Prostate gland (tissue), 2 donors: ENCODE measurements at regions not wholly inside any gene's neighbourhood (a gene's known extent, or its start where the extent isn't known, plus 50 kb on each side); places are given as distances from the start of the nearest gene placed in this dataset.

Source experiments
- CTCF ChIP-seq, 4 experiments: fragments of 200-600 bp in 2 of 4; fragments of 450-650 bp in 2 of 4; sonication (generic) in 2 of 4; IDR thresholded peaks; 1 replicate in 3 of 4; 2 replicates in 1 of 4; pipeline ENCODE4 v1.5.1; 2016 to 2019; ENCODE audit warnings: antibody characterized with exemption in 4 of 4, mild to moderate bottlenecking in 2 of 4, moderate library complexity in 2 of 4
- POLR2A ChIP-seq: fragments of 450-650 bp; IDR thresholded peaks from one replicate; pipeline ENCODE4 v1.6.1; 2016; ENCODE audit warnings: antibody characterized with exemption, mild to moderate bottlenecking
- POLR2AphosphoS5 ChIP-seq: sonication (generic); formaldehyde crosslinking; IDR thresholded peaks from one replicate; pipeline ENCODE4 v1.6.1; 2017; ENCODE audit warnings: antibody characterized with exemption

- no peak for TF ChIP-seq POLR2A
- no peak for TF ChIP-seq CTCF (IDR thresholded peaks at IDR 0.05)
- TF ChIP-seq POLR2AphosphoS5: no peak
Measured at GRCh38 chr10:36819781-36820180, 305.6 kb upstream of the ANKRD30A start.
